K562 (cell line): ENCODE measurements at regions not wholly inside any gene's neighbourhood (a gene's known extent, or its start where the extent isn't known, plus 50 kb on each side); places are given as distances from the start of the nearest gene placed in this dataset.

ENCODE experiments used
- ATAC-seq: fragments of 200-7000 bp; cut with Tn5 transposase; 3 replicates; pipeline ENCODE4 v1.9.1; 2020; ENCODE audit warnings: moderate library complexity
- BruUV-seq: library from RNA; stranded (reverse); fragments of 400-500 nt; replicated peaks from 2 replicates; lab custom pipeline; 2021; lab: Mats Ljungman, UMichigan
- CTCF ChIA-PET: fragments of 300-600 bp; formaldehyde crosslinking; extraction: SDS; loops from one replicate; lab custom pipeline; 2021; ENCODE audit warnings: low intra/inter-chr PET ratio; lab: Yijun Ruan, JAX
- POLR2A ChIA-PET: fragments of 300-600, 350-650 bp; sonication (Branson Sonifier 250); formaldehyde crosslinking; extraction: SDS; loops from one replicate; lab custom pipeline; 2021; ENCODE audit warnings: antibody characterized with exemption, inconsistent platforms; lab: Yijun Ruan, JAX
- DNase-seq, 4 experiments: peaks; one replicate each; pipeline versions ENCODE4 v3.0.0 to v3.0.0-alpha.2; 2011 to 2018; ENCODE audit warnings: low spot score in 3 of 4, mixed read lengths in 3 of 4; ENCODE audit errors: extremely low read depth in 1 of 4
- FAIRE-seq: peaks from 2 replicates; lab custom pipeline; 2011; peaks lifted over from hg19 to GRCh38; lab: Jason Lieb, UNC
- H2AFZ ChIP-seq: 2 replicates; pipeline ENCODE4 v1.6.0; 2011; ENCODE audit warnings: low read depth, low read length, control low read depth, inconsistent platforms
- H3K27ac ChIP-seq: fragments of 200-600 bp; 3 replicates; pipeline ENCODE4 v1.8.0; 2011; ENCODE audit warnings: low read depth, mild to moderate bottlenecking, control low read depth, inconsistent platforms, low read length, moderate library complexity, mixed read lengths; ENCODE audit errors: extremely low read depth
- H3K27me3 ChIP-seq, 2 experiments: fragments of 300-600 bp in 1 of 2; 2 replicates in 1 of 2; 3 replicates in 1 of 2; pipeline versions ENCODE4 v1.6.0 to v1.8.0; 2011; ENCODE audit warnings: inconsistent platforms in 2 of 2, low read length in 2 of 2, mild to moderate bottlenecking in 1 of 2, mixed read lengths in 1 of 2, moderate library complexity in 1 of 2; ENCODE audit not compliant: control insufficient read depth in 2 of 2, insufficient read depth in 2 of 2
- H3K36me3 ChIP-seq: fragments of 300-600 bp; 3 replicates; pipeline ENCODE4 v1.8.0; 2011; ENCODE audit warnings: mild to moderate bottlenecking, low read length, inconsistent platforms; ENCODE audit not compliant: control insufficient read depth, insufficient read depth
- H3K4me1 ChIP-seq, 2 experiments: fragments of 200-600 bp in 1 of 2; replicated peaks in 1 of 2; 2 replicates in 1 of 2; 3 replicates in 1 of 2; pipeline versions ENCODE4 v1.5.1 to v1.8.0; 2011; ENCODE audit warnings: inconsistent platforms in 2 of 2, low read length in 2 of 2, mild to moderate bottlenecking in 1 of 2, mixed read lengths in 1 of 2, moderate library complexity in 1 of 2; ENCODE audit not compliant: control insufficient read depth in 2 of 2, insufficient read depth in 2 of 2
- H3K4me2 ChIP-seq: 2 replicates; pipeline ENCODE4 v1.6.1; 2011; ENCODE audit warnings: low read length, control low read depth, inconsistent platforms, mixed read lengths; ENCODE audit not compliant: insufficient read depth
- H3K4me3 ChIP-seq: fragments of 200-600 bp; sonication (generic), shearing (Covaris generic); 2 replicates; pipeline ENCODE4 v1.5.1; 2016; ENCODE audit warnings: control low read depth, inconsistent platforms
- H3K79me2 ChIP-seq: fragments of 200-600 bp; 3 replicates; pipeline ENCODE4 v1.8.0; 2011; ENCODE audit warnings: low read length, inconsistent platforms; ENCODE audit not compliant: control insufficient read depth, insufficient read depth
- H3K9ac ChIP-seq, 2 experiments: 2 replicates each; pipeline versions ENCODE4 v1.6.0 to v1.6.1; 2011; ENCODE audit warnings: low read depth in 2 of 2, low read length in 2 of 2, control low read depth in 1 of 2, inconsistent platforms in 1 of 2, mild to moderate bottlenecking in 1 of 2, mixed read lengths in 1 of 2; ENCODE audit not compliant: insufficient read depth in 1 of 2
- H3K9me1 ChIP-seq: one replicate; pipeline ENCODE4 v1.6.0; 2011; ENCODE audit warnings: inconsistent platforms, mild to moderate bottlenecking, low read length, moderate library complexity; ENCODE audit not compliant: control insufficient read depth, insufficient read depth
- H3K9me3 ChIP-seq: replicated peaks from 2 replicates; pipeline ENCODE4 v1.5.1; 2011; ENCODE audit warnings: low read depth, low read length, inconsistent platforms; ENCODE audit not compliant: control insufficient read depth, insufficient read depth
- H4K20me1 ChIP-seq: replicated peaks from 2 replicates; pipeline ENCODE4 v1.6.1; 2011; ENCODE audit warnings: low read length, inconsistent platforms, mixed read lengths; ENCODE audit not compliant: control insufficient read depth, insufficient read depth
- ATF4 ChIP-seq: fragments of 450-650 bp; formaldehyde crosslinking; IDR thresholded peaks from 2 replicates; pipeline ENCODE4 v1.4.0; 2022; ENCODE audit warnings: mild to moderate bottlenecking, moderate library complexity
- E2F3 ChIP-seq: fragments of 250-450 bp; sonication (Bioruptor Pico); IDR thresholded peaks from 2 replicates; pipeline ENCODE4 v1.4.0; 2020; ENCODE audit warnings: mild to moderate bottlenecking
- GTF2E2 ChIP-seq: fragments of 200-800 bp; sonication (Bioruptor generic); IDR thresholded peaks from 2 replicates; pipeline ENCODE4 v1.6.1; 2016; ENCODE audit warnings: missing genetic modification characterization, missing compliant biosample characterization
- HBP1 ChIP-seq: fragments of 450-650 bp; formaldehyde crosslinking; IDR thresholded peaks from 2 replicates; pipeline ENCODE4 v1.4.0; 2022; ENCODE audit warnings: missing genetic modification characterization
- JUNB ChIP-seq: fragments of 450-650 bp; formaldehyde crosslinking; conservative IDR thresholded peaks from 2 replicates; pipeline ENCODE4 v1.4.0; 2020; ENCODE audit warnings: mild to moderate bottlenecking
- KLF13 ChIP-seq: fragments of 450-650 bp; IDR thresholded peaks from 2 replicates; pipeline ENCODE4 v1.6.1; 2016; ENCODE audit warnings: missing genetic modification characterization, low read depth, mild to moderate bottlenecking, missing compliant biosample characterization, moderate library complexity, borderline replicate concordance
- MYBL2 ChIP-seq, 2 experiments: fragments of 450-650 bp in 1 of 2; sonication (generic) in 1 of 2; formaldehyde crosslinking in 1 of 2; IDR thresholded peaks; 2 replicates each; pipeline versions ENCODE4 v1.6.1 to v1.8.1; 2017 to 2022; ENCODE audit warnings: borderline replicate concordance in 1 of 2, inconsistent platforms in 1 of 2, low read depth in 1 of 2, mild to moderate bottlenecking in 1 of 2, missing genetic modification reagents in 1 of 2, moderate library complexity in 1 of 2
- SMARCA4 ChIP-seq: fragments of 450-650 bp; IDR thresholded peaks from 2 replicates; pipeline ENCODE4 v1.6.1; 2016
- ZFP91 ChIP-seq: sonication (generic); formaldehyde crosslinking; IDR thresholded peaks from 2 replicates; pipeline ENCODE4 v1.8.0; 2022; ENCODE audit warnings: mild to moderate bottlenecking, missing genetic modification reagents
- ZKSCAN1 ChIP-seq: fragments of 150-350 bp; IDR thresholded peaks from 2 replicates; pipeline ENCODE4 v1.6.1; 2016; ENCODE audit warnings: low read depth, low read length
- ZNF699 ChIP-seq: fragments of 250-450 bp; sonication (Bioruptor Pico); IDR thresholded peaks from 2 replicates; pipeline ENCODE4 v1.8.0; 2021; ENCODE audit warnings: mild to moderate bottlenecking, moderate library complexity; ENCODE audit not compliant: insufficient replicate concordance
- WGBS: fragments of 100-300 bp; shearing (Covaris generic); methylation state at CpG from one replicate; pipeline ENCODE4 v1.1.6; 2016; ENCODE audit warnings: low coverage, mixed read lengths; ENCODE audit not compliant: insufficient coverage; ENCODE audit errors: missing lambda C conversion rate; 5-methylcytosine and 5-hydroxymethylcytosine counted together
- in situ Hi-C: fragments of 300-500 bp; cut with MboI; formaldehyde crosslinking; loops from 4 replicates; pipeline ENCODE4 v1.15.0; 2018; ENCODE audit warnings: inconsistent platforms, mixed read lengths
- intact Hi-C: fragments of 100-400 bp; cut with micrococcal nuclease; formaldehyde crosslinking; loops from 2 replicates; pipeline ENCODE4 v1.14.2; 2022

DNA sequence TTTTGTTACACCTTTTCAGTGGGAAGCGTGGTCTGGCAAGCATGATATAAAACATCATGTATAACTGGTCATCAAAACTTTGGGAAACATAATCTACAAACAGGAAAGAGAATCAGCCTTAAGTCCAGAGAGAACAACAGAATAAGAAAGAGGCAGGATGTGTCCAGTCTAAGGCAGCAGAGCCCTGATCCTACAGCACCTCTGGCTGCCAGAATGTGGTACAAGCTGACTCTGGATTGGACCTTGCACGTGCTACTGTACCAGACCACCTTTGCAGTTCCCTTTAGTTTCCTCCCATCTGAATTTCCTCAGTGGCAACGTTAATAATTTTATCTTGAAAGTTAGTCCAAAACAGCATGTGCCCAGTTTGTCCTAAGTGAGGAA is 824.6 kb upstream of the IGFBP3 start:
- Histone ChIP-seq H3K36me3 (no peaks in the 10 kb centered on the region), H3K27ac (no peak overlapping the region), H4K20me1 (no peaks in the 10 kb centered on the region), H3K27me3 (no peaks in the 10 kb centered on the region)
- TF ChIP-seq KLF13 (tag): no peak
- TF ChIP-seq, all 486 proteins: peak for 0
- no peaks in the 10 kb centered on the region for H3K79me2 ChIP-seq
- intact Hi-C loops (no loop called here), in situ Hi-C loops (no loop called here)
- 0 out of 2 replicates have a peak, but pooled peaks cover 3% of the 10 kb centered on the region for H3K9me3 ChIP-seq
- WGBS: 0% methylated on average over 3 of the region's 3 CpGs
- no TSS peak for BruUV-seq
- H2AFZ ChIP-seq: no peak overlapping the region
- no peak overlapping the region for H3K4me3 ChIP-seq
- POLR2A ChIA-PET: interaction anchor here (0.8 kb wide), 1 partner anchor 98 kb away, joined by 3 read pairs; no protein-coding TSS in a partner anchor
- no peak for FAIRE-seq
- CTCF ChIA-PET: no interaction called here
- no peak for DNase-seq
- no peak for ATAC-seq
- no peaks in the 10 kb centered on the region for H3K9me1 ChIP-seq
- no peak overlapping the region for H3K4me2 ChIP-seq
- H3K9ac ChIP-seq: no peak overlapping the region
- H3K4me1 ChIP-seq: no peaks in the 10 kb centered on the region

DNA sequence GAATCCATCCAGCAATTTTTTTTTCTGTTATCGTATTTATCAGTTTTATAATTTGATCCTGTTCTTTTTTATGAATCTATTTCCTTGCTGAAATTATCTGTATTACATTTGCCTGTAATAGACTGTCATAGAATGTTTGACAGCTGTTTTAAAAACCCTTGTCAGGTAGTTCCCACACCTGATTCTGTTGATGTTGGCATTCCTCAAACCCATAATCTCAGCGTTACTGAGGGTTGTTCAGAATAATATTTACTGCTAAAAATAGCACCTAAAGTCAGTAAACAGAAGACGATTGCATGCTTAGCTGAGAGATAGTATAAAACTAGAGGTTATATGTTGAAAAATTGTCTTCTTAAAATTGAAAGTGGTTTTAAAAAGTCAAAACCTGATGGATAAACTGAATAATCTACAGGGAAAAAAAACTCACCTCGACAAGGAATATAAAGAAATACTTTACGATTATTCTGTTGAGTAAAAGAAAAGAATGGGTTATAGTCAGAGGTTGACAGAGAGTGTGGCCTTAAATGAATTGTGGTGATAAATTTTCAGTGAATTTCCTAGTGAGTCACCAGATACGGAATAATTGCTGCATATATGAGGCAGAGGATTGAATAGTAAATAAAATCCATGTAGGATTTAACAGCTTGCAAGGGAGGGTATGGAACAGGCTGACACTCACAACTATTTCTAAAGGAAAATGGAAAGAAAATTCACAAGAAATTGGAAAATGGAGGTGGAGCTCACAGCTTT is 824.1 kb upstream of the IGFBP3 start:
- ChIA-PET POLR2A (no interaction called here), CTCF (no interaction called here)
- no peaks in the 10 kb centered on the region for H3K36me3 ChIP-seq
- no peaks in the 10 kb centered on the region for H3K9me1 ChIP-seq
- in situ Hi-C loops: no loop called here
- no peak overlapping the region for H2AFZ ChIP-seq
- FAIRE-seq (no peak), ATAC-seq (no peak), DNase-seq (no peak)
- BruUV-seq: no TSS peak
- H3K27me3 ChIP-seq: no peaks in the 10 kb centered on the region
- no peak overlapping the region for H3K4me3 ChIP-seq
- H3K9me3 ChIP-seq: 0 out of 2 replicates have a peak, but pooled peaks cover 3% of the 10 kb centered on the region
- H3K4me2 ChIP-seq: no peak overlapping the region
- no peaks in the 10 kb centered on the region for H3K79me2 ChIP-seq
- no peak overlapping the region for H3K9ac ChIP-seq
- H3K27ac ChIP-seq: no peak overlapping the region
- H3K4me1 ChIP-seq: no peaks in the 10 kb centered on the region
- 0% methylated on average over 6 of the region's 6 CpGs for WGBS
- H4K20me1 ChIP-seq: no peaks in the 10 kb centered on the region
- intact Hi-C loops: no loop called here
- TF ChIP-seq E2F3 (no peak), ATF4 (CRISPR knock-in tag) (no peak), GTF2E2 (no peak), ZFP91 (CRISPR knock-in tag) (no peak), ZKSCAN1 (no peak), HBP1 (no peak), JUNB (CRISPR knock-in tag) (no peak), SMARCA4 (no peak), MYBL2 (IDR thresholded peaks at IDR 0.05; ENCODE audit: low read depth) (no peak), MYBL2 (CRISPR knock-in tag; IDR thresholded peaks at IDR 0.05; ENCODE audit: borderline replicate concordance) (no peak), ZNF699 (CRISPR knock-in tag) (no peak)
